Bone marrow (tissue), 2 donors: ENCODE measurements at regions not wholly inside any gene's neighbourhood (a gene's known extent, or its start where the extent isn't known, plus 50 kb on each side); places are given as distances from the start of the nearest gene placed in this dataset.
A peak's percentile ranks its signal among the peaks of the same experiment; 100 is the strongest.

Source experiments
- DNase-seq, 2 donors: peaks; one replicate each; lab custom pipeline; 2025; lab: John Stamatoyannopoulos, UW

DNA sequence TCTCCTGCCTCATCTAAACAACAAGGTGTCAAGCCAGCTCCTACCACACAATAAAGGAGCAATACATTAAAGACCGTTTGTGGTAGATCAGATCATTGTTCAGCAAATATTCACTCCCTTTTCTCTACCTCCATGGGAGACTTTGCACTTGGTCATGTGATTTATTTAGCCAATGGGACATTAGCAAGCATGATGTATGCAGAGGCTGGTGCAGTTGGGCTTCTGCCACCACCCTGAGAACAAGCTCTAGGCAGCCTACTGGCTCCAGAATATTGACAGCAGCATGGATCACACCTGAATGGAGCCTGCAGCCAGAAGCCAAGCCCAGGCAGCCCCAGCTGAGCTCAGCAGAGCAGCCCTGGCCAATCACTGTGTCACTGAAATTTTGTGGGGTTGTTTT, 99.4 kb upstream of the UBE2E2 start:
- no peak for DNase-seq

DNA sequence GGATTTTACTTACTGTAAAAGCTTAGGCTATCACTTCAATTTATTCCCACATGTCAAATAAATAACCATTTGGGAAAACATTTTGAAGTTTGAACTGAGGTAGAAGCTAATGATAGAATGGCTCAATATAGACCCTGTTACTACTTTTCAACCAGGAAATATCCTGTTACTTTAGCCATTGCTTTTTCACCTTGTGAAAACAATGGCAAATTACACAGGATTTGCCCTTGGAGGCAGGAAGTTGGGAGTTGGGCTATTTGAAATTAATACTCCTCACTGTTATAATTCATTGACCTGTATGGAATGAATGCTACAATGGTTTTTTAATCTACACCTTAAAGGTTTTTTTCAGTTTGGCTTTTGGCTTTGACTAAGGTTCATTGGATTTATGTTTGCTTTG, 98.1 kb upstream of the UBE2E2 start:
- no peak for DNase-seq

DNA sequence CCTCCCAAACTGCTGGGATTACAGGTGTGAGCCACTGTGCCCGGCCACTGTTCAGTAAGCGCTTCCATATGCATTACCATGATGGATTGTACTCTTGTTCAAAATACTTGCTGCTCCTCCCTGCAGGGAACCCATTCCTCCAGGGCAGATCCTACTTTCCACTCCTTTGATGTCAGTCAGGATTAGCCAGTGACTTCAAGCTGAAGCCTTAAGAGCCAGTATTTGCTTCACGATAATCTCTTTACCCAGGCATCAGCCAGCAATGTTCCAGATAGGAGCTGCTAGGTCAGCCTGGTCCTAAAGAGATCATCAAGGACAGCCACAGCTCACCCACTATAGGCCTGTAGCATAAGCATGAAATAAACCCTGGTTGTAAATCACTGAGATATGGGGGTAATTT, 96.5 kb upstream of the UBE2E2 start:
- no peak for DNase-seq

DNA sequence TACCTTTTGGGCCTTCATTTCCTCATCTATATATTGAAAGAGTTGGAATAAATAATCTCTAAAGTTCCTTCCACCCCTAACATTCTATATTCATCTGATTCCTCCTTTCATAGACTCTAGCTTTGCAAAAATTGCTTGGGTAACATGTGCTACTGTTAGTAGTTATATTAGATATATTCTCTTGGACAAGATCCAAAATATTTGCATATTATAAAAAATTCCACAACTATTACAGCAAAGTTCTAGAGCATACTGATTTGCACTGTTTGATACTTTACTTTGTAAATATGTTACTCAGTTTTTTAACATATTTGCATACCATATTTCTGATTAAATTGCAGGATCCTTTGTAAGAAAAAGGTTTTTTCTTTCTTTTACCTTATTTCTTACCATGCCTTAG, 95.9 kb upstream of the UBE2E2 start:
- no peak for DNase-seq

DNA sequence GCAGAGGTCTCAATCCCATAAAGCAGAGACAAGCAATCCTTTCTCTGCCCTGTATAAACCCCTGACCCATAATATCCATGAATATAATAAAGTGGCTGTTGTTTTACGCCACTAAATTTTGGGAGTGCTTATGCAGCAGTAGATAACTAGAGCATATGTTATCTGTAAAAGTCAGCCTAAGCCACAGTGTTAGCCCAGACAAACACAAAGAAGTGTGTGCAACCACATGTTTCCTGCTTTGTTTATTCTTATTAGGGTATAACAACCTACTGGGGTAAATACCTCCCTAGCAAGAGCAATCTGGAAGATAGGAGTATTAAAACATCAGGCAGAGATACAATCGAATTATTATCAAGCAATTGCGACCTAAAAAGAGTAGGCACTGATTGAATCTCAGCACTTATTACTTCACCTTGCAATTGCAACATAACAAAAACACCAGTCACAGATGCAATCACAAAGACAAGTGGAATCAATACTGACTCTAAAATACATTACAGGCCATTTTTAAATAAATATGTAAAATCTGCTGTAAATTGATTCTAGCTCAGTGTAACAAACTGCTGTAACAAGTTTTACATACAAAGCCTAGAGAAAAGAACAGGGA, 94.6 kb upstream of the UBE2E2 start:
- no peak for DNase-seq

DNA sequence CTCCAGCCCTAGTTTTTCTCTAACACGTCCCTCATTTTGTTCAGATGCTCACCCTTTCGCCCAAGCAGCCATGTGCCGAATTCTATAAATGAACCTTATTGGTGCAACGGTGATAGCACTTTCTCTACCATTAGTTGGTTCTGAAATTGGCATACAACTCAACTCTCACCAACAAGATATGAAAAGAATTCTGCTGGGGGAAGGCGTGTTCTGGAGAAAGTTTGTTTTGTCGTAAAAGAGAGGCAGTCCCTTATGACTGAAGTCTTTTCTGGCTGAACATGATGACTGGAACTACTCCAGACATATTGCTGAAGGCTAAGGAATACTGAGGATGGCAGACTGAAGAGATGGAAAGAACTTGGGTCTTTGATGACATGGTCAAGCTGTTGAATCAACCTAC, 91.8 kb upstream of the UBE2E2 start:
- no peak for DNase-seq

DNA sequence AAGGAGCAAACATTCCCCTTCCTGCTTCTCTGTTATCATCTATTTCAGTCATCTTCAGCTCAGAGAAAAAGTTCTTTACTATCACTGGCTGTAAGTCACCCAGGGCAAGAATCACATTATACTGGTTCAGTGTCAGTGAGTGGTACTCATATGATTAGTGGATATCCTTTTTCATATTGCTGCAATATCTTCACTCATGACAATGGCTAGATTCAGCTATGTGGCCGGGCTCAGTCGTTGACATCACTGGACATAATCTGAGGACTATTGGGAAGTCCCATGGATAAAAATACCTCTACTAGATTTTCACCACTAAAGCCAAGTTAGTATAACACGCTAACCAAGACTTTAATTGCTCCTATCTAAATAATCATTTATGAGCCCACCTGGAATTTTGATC, 91.3 kb upstream of the UBE2E2 start:
- DNase-seq = no peak

DNA sequence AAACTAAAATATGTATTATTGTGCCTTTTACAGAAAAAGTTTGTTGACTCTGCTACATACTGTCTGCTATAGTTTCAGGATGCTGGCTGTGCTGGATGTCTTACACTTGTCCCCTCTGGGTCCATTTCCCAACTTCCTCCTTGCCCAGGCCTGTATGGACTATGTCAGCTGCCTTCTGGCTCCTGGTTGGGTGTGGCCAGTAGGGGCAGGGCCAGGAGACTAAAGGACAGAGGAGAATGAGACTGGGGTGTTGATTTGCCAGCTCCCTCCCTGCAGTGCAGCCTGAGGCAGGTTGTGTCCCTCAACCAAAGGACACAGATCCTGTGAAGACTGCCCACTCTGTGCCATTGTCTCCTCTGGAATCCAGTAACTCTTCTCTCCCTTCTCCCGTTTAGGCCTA, 90.6 kb upstream of the UBE2E2 start:
- DNase-seq = no peak

DNA sequence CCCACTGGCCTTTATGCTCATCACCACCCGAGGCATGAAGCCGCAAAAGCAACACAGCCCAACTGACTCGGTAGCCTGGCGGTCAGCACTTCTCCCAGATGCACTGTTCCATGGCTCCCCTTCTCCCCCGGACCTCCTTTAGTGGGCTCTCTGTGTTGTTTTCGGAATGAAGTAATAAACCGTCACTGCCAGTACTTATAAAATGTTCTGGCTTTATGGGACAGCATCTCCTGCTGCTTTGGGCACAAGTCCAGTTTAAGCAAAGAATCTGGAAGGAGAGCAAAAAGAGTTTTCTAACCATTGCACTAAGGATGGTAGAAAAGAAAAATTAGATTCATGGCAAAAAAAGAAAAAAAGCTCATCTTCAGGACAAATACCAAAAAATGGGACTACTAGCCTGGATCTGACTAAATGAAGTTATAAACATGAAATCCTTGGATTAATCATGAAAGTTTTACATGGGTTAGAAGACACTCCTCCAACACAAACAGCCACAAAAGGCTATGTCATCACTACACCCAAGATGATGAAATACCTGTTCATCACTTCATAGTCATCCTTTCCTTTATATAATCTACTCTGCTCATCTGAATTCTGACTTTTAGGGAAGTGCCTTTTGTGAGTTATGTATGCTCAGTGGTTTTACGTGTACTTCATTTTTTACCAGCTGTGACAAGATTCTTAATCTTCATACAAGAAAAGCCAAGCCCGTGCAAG, 89.5 kb upstream of the UBE2E2 start:
- DNase-seq = peak in 1 of 2 donors; percentile 93

DNA sequence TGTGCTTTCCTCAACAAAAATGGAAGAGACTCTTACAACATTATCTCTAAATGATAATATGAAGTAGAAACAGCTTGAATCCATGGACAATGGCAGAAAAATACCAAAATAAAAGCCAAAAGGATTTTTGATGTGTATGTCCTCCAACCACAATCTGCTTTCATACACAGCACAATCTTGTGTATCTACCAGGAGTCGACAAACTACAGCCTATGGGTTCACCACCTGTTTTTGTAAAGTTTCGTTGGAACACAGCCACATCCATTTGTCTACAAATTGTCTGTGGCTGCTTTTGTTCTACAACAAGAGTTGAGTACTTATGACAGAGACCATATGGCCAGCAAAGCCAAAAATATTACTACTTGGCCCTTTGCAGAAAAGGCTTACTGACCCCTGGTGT, 88.7 kb upstream of the UBE2E2 start:
- no peak for DNase-seq

DNA sequence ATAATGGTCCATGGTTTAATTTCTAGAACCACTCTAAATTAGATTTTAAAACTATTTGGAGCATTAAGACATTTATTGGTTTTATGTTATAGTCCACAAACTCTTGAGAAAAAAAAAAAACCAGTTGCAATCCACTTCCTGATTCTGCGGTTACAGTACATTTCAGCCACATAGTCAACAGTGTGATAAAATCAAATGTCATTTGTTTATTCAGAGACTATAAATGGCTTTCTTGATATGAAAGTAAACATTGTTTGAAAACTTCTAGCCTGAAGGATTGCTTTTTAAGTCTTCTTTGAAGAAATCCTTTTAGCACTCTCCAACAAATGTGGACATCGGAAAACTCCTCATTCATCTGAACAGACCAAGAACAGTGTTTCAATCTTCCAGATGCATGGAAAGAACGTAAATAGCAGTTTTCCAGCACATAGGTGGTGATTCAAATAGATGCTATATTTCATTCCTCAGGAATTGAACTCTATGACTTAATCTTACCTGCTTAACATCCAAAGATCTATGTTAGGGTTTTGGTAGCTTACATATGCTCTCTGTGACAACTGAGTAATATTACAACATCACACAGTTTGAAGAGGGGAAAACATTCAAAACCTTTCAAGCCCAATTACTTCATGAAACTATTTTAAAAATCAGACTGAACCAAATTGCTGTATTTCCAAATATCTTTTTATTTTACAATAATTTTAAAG, 87.8 kb upstream of the UBE2E2 start:
- DNase-seq = peak in 1 of 2 donors; percentile 35

DNA sequence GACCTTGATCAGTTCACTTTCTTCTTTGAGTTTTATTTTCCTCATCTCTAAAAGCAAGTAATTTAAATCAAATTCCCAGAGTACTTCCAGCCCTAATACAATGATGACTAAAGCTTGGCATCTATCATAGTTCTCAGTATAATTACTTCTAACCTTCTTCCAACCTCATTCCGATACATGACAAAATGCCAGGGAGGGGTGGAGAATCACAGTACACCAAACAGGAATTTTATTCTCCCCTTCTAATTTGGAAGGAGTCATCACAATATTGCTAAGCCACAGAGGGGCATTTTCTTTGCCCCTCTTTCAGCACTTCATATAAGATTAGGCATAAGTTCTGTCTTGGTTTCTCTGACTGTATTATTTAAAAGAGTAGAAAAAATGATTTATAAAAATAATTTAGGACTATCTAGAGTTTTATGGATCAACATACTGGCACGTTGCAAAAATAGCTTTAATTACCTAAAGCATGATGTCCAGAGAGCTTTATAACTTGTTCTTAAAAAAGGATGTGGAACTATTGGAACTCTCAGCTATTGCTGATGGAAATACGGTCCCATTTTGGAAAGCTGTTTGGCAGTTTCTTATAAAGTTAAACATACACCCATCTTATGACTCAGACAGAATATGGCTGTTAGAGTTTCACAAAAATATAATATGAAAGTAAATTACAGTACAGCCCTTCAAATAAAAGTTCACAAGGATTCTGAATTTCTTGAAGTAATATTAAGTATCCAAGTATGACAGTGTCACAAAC, 86.9 kb upstream of the UBE2E2 start:
- DNase-seq = no peak

DNA sequence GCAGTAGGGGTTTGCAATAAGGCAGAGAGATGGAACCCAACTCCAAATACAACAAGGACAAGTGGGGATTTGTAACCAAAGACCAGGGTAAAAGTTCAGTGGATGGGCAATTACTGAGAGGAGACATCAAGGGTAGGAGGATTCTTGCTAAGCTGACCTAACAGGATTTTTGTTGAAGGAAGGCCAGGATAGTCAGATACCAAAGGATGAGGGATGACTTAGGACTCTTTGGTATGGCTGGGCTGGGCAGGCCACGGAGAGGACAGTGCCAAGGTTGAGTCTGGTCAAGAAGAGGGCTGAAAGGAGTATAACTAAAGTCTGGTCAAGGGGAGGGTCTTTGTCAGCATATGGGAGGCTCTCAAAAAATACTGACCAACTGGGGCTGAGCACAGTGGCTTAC, 85.3 kb upstream of the UBE2E2 start:
- DNase-seq = no peak

DNA sequence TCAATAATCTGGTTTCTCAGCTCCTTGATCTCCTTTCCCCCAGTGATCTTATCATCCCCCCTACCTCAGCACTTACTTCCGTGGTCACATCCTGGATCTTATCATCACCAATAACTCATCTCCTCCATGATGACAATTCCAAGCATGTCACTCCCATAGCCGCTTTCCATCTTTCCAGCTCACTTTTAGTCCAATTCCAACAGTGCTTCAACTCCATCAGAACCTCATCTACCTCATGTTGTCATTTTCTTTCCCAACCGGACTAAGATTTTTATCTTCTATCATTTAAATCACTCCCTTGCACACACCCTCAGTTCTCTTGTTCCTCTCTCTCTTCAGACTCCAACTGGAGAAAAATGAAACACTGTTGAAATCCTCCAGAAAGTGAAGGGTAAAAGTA, 75.9 kb upstream of the UBE2E2 start:
- no peak for DNase-seq

DNA sequence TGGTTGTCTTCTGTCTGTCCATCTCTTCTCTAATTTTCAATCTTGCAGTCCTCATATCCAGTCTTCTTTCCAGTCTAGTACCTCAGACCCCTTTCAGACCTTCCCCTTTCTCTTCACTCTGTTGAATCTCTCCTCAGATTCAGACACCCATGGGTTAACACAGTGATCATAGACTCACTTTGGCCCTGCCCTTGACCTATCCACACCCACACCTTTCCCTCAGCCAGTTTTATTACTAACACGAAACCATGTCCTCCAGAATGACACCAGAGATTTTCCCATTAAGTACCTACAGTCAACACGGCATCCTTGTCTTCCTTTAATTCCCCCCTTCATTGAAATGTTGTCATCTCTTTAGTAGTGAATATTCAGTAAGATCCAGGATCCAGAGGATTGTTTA, 74.5 kb upstream of the UBE2E2 start:
- DNase-seq = no peak

DNA sequence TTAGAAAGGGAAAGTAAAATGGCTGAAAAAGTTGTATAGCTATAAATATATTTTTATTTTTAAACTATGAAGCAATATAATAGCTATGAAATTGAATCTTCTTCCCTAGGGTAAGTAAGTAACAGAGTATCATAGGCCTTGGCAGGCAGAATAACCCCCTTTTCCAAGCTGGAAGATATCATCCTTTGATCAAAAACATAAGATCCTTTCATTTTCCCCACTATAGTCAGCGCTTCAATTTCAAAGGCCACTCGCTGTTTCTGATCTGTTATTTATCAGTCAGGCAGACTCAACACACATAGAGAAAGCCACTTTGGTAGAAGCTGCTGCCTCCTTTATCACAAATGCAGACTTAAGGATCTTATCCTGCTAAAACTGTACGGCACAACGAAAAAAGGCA, 74.0 kb upstream of the UBE2E2 start:
- DNase-seq = no peak

DNA sequence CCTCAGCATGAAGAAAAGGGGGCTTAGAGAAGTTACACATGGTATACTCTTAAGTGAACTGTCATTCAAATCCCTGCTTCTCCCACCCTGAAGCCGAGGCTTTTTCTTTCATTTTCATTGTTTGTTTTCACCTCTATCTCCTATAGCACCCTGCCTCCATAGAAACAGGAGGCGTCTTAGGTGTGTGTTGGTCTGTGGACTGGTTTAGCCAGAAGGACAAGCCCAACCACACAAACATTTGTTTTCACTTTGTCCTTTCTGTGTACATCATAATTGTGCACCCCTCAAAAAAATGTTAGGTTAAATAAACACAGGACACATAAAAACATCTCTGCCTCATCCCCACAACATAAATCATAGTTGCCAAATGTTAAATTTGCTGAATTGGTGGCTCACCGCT, 73.3 kb upstream of the UBE2E2 start:
- DNase-seq = no peak

DNA sequence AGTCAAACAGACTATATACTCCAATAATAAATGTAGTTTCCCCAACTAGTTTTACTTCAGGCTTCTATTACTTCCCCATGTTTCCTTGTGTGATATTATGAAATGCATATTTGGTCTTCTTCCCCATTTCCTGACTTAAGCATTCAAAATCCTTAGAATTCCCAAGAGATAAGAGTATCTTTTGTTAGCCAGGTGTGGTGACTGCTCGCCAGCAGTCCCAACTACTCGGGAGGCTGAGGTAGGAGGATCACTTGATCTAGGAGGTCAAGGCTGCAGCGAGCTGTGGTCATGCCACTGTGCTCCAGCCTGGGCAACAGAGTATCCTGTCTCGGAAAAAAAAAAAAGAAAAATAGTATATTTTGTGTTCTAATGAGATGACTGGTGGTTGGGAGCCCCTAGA, 72.7 kb upstream of the UBE2E2 start:
- no peak for DNase-seq

DNA sequence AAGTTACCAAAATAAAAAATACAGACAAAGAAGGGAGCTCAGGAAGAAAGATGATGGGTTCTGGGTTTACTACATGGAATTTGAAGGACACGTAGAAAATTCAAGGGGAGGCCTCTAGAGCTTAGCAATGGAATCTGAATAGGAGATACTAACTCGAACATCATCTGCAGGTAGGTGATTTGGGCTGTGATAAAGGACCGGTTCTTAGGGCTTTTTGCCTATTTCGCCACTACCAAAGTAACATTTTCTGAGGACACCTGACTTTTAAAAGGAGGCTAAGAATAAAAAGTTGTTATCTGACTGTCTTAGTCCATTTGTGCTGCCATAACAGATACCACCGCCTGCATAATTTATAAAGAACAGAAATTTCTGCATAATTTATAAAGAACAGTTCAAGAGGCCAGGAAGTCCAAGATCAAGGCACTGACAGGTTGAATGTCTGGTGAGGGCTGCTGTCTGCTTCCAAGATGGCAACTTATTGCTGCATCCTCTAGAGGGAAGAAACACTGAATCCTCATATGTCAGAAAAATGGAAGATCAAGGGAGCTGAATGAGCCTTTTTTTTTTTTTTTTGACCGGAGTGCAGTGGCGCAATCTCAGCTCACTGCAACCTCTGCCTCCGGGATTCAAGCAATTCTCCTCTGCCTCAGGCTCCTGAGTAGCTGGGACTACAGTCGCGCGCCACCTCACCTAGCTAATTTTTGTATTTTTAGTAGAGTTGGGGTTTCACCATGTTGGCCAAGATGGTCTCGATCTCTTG, 67.9 kb upstream of the UBE2E2 start:
- DNase-seq = no peak

DNA sequence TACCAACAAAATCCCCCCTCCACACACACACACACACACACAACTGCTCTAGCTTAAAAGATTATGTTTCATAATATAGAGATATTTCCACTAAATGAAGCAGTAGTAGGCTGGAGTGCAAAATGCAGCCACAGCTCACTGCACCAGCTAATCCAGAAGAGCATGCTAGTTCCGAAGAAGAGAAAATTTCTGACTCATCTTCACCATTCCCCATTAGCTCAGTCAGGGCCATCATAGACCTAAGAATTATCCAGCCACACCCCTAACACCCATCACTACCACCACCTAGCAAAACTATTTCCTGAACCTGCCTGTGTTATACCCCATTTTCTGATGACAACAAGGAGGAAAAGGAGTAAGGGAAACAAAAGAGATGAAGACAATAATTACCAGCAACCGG, 67.1 kb upstream of the UBE2E2 start:
- DNase-seq = no peak

DNA sequence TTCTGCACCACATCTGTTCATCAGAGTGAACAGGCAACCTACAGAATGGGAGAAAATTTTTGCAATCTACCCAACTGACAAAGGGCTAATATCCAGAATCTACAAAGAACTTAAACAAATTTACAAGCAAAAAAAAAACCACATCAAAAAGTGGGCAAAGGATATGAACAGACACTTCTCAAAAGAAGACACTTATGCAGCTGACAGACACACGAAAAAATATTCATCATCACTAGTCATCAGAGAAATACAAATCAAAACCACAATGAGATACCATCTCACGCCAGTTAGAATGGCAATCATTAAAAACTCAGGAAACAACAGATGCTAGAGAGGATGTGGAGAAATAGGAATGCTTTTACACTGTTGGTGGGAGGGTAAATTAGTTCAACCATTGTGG, 59.1 kb upstream of the UBE2E2 start:
- DNase-seq = peak in 1 of 2 donors; percentile 37

DNA sequence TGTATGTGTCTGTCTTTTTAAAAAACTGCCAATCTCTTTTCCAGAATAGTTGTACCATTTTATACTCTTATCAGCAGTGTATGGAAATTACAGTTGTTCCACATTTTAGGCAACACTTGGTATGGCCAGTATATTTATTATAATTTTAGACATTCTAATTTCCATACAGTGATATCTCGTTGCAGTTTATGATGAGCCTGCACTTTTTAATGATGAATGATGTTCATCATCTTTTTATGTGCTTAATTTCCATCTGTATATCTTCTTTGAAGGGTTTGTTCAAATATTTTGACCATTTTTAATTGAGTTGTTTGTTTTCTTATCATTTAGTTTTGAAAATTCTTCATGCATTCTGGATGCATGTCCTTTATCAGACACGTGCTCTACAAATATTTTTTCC, 57.0 kb upstream of the UBE2E2 start:
- DNase-seq = no peak
